ENCODE measurements at regions not wholly inside any gene's neighbourhood (a gene's known extent, or its start where the extent isn't known, plus 50 kb on each side); places are given as distances from the start of the nearest gene placed in this dataset.
"Not testable (repeated sequence)": the region's sequence is repeated elsewhere in the genome, so short reads cannot be mapped to it uniquely, and the experiment has no call there.

DNA sequence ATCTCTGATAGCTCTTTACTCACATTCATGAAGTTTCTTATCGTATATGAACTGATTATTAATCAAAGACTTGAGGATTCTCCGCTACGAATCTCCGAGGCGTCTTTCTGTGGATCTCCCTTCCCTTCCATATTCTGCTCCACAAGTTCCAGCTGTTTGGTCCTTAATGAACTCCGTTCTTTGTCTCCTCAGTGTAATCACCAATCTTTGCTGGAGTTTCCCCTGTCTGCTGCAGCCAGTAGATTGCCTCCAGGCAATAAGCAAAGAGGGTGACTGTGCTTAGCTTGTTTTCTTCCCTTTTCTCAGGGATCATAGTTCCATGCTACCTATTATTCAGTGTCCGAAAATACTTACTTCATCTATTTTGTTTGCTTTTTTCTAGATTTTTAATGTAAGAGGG is 169.6 kb upstream of the FOLH1 start (continued):
- TF ChIP-seq, protein P1, sequence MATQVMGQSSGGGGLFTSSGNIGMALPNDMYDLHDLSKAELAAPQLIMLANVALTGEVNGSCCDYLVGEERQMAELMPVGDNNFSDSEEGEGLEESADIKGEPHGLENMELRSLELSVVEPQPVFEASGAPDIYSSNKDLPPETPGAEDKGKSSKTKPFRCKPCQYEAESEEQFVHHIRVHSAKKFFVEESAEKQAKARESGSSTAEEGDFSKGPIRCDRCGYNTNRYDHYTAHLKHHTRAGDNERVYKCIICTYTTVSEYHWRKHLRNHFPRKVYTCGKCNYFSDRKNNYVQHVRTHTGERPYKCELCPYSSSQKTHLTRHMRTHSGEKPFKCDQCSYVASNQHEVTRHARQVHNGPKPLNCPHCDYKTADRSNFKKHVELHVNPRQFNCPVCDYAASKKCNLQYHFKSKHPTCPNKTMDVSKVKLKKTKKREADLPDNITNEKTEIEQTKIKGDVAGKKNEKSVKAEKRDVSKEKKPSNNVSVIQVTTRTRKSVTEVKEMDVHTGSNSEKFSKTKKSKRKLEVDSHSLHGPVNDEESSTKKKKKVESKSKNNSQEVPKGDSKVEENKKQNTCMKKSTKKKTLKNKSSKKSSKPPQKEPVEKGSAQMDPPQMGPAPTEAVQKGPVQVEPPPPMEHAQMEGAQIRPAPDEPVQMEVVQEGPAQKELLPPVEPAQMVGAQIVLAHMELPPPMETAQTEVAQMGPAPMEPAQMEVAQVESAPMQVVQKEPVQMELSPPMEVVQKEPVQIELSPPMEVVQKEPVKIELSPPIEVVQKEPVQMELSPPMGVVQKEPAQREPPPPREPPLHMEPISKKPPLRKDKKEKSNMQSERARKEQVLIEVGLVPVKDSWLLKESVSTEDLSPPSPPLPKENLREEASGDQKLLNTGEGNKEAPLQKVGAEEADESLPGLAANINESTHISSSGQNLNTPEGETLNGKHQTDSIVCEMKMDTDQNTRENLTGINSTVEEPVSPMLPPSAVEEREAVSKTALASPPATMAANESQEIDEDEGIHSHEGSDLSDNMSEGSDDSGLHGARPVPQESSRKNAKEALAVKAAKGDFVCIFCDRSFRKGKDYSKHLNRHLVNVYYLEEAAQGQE (IDR thresholded peaks at IDR 0.05; ENCODE audit: low read depth, low read length): no peak
- TF ChIP-seq CREB1 (IDR thresholded peaks at IDR 0.05; ENCODE audit: low read depth): no peak
- TF ChIP-seq ATF7 (IDR thresholded peaks at IDR 0.05; ENCODE audit: low read depth): no peak
- TF ChIP-seq, protein P2, sequence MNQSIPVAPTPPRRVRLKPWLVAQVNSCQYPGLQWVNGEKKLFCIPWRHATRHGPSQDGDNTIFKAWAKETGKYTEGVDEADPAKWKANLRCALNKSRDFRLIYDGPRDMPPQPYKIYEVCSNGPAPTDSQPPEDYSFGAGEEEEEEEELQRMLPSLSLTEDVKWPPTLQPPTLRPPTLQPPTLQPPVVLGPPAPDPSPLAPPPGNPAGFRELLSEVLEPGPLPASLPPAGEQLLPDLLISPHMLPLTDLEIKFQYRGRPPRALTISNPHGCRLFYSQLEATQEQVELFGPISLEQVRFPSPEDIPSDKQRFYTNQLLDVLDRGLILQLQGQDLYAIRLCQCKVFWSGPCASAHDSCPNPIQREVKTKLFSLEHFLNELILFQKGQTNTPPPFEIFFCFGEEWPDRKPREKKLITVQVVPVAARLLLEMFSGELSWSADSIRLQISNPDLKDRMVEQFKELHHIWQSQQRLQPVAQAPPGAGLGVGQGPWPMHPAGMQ (IDR thresholded peaks at IDR 0.05; ENCODE audit: borderline replicate concordance): no peak
- TF ChIP-seq, protein P3, sequence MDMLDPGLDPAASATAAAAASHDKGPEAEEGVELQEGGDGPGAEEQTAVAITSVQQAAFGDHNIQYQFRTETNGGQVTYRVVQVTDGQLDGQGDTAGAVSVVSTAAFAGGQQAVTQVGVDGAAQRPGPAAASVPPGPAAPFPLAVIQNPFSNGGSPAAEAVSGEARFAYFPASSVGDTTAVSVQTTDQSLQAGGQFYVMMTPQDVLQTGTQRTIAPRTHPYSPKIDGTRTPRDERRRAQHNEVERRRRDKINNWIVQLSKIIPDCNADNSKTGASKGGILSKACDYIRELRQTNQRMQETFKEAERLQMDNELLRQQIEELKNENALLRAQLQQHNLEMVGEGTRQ (IDR thresholded peaks at IDR 0.05; ENCODE audit: borderline replicate concordance, low read depth, low read length): no peak
- TF ChIP-seq PML (IDR thresholded peaks at IDR 0.05; ENCODE audit: low read length): no peak
- TF ChIP-seq ESRRA (IDR thresholded peaks at IDR 0.05; ENCODE audit: low read length): no peak
- no peak for TF ChIP-seq SPI1 (IDR thresholded peaks at IDR 0.05; ENCODE audit: borderline replicate concordance, insufficient read depth, low read depth, low read length)
- TF ChIP-seq, protein P4, sequence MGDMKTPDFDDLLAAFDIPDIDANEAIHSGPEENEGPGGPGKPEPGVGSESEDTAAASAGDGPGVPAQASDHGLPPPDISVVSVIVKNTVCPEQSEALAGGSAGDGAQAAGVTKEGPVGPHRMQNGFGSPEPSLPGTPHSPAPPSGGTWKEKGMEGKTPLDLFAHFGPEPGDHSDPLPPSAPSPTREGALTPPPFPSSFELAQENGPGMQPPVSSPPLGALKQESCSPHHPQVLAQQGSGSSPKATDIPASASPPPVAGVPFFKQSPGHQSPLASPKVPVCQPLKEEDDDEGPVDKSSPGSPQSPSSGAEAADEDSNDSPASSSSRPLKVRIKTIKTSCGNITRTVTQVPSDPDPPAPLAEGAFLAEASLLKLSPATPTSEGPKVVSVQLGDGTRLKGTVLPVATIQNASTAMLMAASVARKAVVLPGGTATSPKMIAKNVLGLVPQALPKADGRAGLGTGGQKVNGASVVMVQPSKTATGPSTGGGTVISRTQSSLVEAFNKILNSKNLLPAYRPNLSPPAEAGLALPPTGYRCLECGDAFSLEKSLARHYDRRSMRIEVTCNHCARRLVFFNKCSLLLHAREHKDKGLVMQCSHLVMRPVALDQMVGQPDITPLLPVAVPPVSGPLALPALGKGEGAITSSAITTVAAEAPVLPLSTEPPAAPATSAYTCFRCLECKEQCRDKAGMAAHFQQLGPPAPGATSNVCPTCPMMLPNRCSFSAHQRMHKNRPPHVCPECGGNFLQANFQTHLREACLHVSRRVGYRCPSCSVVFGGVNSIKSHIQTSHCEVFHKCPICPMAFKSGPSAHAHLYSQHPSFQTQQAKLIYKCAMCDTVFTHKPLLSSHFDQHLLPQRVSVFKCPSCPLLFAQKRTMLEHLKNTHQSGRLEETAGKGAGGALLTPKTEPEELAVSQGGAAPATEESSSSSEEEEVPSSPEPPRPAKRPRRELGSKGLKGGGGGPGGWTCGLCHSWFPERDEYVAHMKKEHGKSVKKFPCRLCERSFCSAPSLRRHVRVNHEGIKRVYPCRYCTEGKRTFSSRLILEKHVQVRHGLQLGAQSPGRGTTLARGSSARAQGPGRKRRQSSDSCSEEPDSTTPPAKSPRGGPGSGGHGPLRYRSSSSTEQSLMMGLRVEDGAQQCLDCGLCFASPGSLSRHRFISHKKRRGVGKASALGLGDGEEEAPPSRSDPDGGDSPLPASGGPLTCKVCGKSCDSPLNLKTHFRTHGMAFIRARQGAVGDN (IDR thresholded peaks at IDR 0.05): no peak

DNA sequence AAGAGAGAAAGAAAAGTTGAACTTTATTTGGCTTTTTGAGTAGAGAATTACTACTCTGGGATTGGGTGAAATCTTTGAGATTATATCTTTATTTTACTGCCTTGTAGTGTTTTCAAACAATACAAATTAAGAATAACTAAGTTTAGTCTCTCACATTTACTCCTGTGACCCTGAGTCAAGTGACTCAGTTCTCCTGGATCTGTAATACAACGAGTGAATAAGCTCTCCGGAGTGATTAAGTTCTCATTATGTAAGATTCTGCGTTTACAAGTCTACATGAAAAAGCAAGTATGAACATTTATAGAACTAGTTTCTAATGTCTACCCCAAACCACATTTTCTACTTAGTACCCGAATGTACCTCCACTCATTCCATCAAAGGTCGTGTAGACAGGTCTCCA is 165.5 kb upstream of the FOLH1 start:
- H3K27ac ChIP-seq (ENCODE audit: control insufficient read depth, insufficient read depth); RAD21 ChIA-PET (ENCODE audit: unreplicated experiment); SMC1A ChIA-PET (ENCODE audit: uncharacterized antibody, unreplicated experiment); H3K9ac ChIP-seq (ENCODE audit: control insufficient read depth, insufficient read depth, low read length); FAIRE-seq; H3K4me1 ChIP-seq (ENCODE audit: control insufficient read depth, insufficient read depth, low read length); H3K36me3 ChIP-seq (ENCODE audit: control insufficient read depth in 2 of 2, insufficient read depth in 2 of 2, low read length in 1 of 2); in situ Hi-C loops (cut with MboI); intact Hi-C loops (cut with micrococcal nuclease; ENCODE audit: unreplicated experiment); CTCF ChIA-PET; H3K9me3 ChIP-seq (replicated peaks; ENCODE audit: control insufficient read depth, insufficient read depth, low read length); H3K4me2 ChIP-seq (ENCODE audit: control insufficient read depth, insufficient read depth); ATAC-seq; H3K79me2 ChIP-seq (ENCODE audit: control insufficient read depth, insufficient read depth, low read length); H3K27me3 ChIP-seq (replicated peaks in 1 of 2; ENCODE audit: control insufficient read depth in 2 of 2, insufficient read depth in 2 of 2, low read length in 1 of 2); DNase-seq (ENCODE audit: low read depth, low spot score); H3K4me3 ChIP-seq; POLR2A ChIA-PET; H2AFZ ChIP-seq (ENCODE audit: control insufficient read depth, low read depth, low read length); H4K20me1 ChIP-seq (ENCODE audit: control insufficient read depth, insufficient read depth); BruUV-seq (replicated peaks): not testable (repeated sequence)
- 38% methylated on average over 5 of the region's 5 CpGs for WGBS (ENCODE audit: insufficient coverage, insufficient replicate concordance, low lambda C conversion rate, missing lambda C conversion rate)

All from GM12878 (cell line).